Mesothelial cell of epicardium (in vitro differentiated cells): ENCODE measurements at regions not wholly inside any gene's neighbourhood (a gene's known extent, or its start where the extent isn't known, plus 50 kb on each side); places are given as distances from the start of the nearest gene placed in this dataset.
"Not testable (repeated sequence)": the region's sequence is repeated elsewhere in the genome, so short reads cannot be mapped to it uniquely, and the experiment has no call there.

ENCODE experiments used
- DNase-seq, 2 experiments: peaks; one replicate each; pipeline ENCODE4 v3.0.0; 2021; ENCODE audit warnings: low spot score in 2 of 2; ENCODE audit not compliant: unreplicated experiment in 2 of 2
- H3K27ac Mint-ChIP-seq: 2 replicates; pipeline ENCODE4 v1.8.0; 2021; ENCODE audit warnings: mixed read lengths
- H3K27me3 Mint-ChIP-seq: 2 replicates; pipeline ENCODE4 v1.8.0; 2021; ENCODE audit warnings: low read depth, mixed read lengths
- H3K36me3 Mint-ChIP-seq: 2 replicates; pipeline ENCODE4 v1.8.0; 2021; ENCODE audit warnings: mixed read lengths
- H3K4me1 Mint-ChIP-seq: 2 replicates; pipeline ENCODE4 v1.8.0; 2021; ENCODE audit warnings: mixed read lengths
- H3K4me3 Mint-ChIP-seq: 2 replicates; pipeline ENCODE4 v1.8.0; 2021; ENCODE audit warnings: mild to moderate bottlenecking, moderate library complexity, mixed read lengths
- H3K9me3 Mint-ChIP-seq: 2 replicates; pipeline ENCODE4 v1.8.0; 2021; ENCODE audit warnings: mixed read lengths
- CTCF ChIP-seq: fragments of 200-600 bp; sonication (generic); IDR thresholded peaks from one replicate; pipeline ENCODE4 v1.5.0; 2021; ENCODE audit warnings: antibody characterized with exemption; ENCODE audit not compliant: unreplicated experiment

GRCh38 chr7:114150689-114151088 is 231.9 kb upstream of the PPP1R3A start:
- Mint-ChIP-seq H3K4me1 (peaks cover 17% of the 10 kb centered on the region), H3K27me3 (no peaks in the 10 kb centered on the region), H3K4me3 (no peak overlapping the region), H3K36me3 (no peaks in the 10 kb centered on the region), H3K27ac (no peak overlapping the region), H3K9me3 (no peaks in the 10 kb centered on the region)
- DNase-seq: no peak
- no peak for TF ChIP-seq CTCF

DNA sequence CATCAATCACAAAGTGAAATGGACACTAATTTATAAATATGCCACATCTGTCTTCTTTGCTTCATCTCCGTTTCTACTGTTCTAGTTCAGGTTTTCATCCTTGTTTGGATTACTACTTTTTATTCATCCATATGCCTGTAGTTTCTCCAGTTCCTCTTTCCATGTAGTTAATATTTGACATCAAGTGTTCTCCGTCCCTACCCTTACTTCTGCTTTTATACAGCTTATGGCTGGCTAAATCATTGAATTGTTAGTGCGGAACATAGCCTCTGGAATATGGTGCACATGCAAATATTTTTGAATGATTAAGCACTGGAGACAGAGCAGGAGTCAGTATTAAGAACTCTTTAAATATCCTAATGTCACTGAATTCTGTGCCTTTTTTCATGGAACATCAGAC is 230.0 kb upstream of the PPP1R3A start:
- Mint-ChIP-seq H3K27ac (no peak overlapping the region), H3K27me3 (no peaks in the 10 kb centered on the region), H3K4me1 (peaks cover 7% of the 10 kb centered on the region), H3K9me3 (no peaks in the 10 kb centered on the region), H3K4me3 (no peak overlapping the region), H3K36me3 (no peaks in the 10 kb centered on the region)
- no peak for TF ChIP-seq CTCF
- DNase-seq: no peak

DNA sequence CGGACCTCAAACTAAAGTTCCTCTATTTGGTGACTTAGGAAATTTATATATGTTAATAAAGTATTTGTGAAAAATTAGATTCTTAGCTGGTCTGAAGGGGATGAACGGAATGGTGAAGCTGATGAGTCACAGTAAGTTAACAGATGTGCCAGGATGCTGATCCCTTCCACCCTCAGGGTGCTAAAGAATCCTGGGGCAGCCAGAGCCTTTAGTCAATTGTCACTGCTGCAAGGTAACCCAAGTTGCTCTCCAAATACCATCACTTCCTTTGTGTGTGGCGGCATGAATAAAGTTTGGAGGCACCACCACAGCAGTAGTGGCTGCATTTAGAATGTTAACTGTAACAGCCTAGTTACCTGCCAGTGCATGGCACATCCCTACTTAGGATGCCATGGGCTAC is 222.6 kb upstream of the PPP1R3A start:
- Mint-ChIP-seq H3K27me3 (no peaks in the 10 kb centered on the region), H3K4me1 (peaks cover 6% of the 10 kb centered on the region), H3K27ac (no peak overlapping the region), H3K9me3 (no peaks in the 10 kb centered on the region), H3K36me3 (no peaks in the 10 kb centered on the region), H3K4me3 (no peak overlapping the region)
- no peak for DNase-seq
- no peak for TF ChIP-seq CTCF

DNA sequence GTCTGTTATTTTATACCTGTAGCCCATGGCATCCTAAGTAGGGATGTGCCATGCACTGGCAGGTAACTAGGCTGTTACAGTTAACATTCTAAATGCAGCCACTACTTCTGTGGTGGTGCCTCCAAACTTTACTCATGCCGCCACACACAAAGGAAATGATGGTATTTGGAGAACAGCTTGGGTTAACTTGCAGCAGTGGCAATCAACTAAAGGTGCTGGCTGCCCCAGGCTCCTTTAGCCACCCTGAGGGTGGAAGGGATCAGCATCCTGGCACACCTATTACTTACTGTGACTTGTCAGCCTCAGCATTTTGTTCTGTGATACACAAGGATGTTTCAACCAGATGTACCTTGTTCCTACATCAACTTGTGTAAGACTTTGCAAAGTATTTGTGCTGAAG is 221.8 kb upstream of the PPP1R3A start:
- Mint-ChIP-seq H3K27me3 (no peaks in the 10 kb centered on the region), H3K4me1 (peaks cover 6% of the 10 kb centered on the region), H3K4me3 (no peak overlapping the region), H3K36me3 (no peaks in the 10 kb centered on the region), H3K9me3 (no peaks in the 10 kb centered on the region), H3K27ac (no peak overlapping the region)
- DNase-seq: no peak
- no peak for TF ChIP-seq CTCF

DNA sequence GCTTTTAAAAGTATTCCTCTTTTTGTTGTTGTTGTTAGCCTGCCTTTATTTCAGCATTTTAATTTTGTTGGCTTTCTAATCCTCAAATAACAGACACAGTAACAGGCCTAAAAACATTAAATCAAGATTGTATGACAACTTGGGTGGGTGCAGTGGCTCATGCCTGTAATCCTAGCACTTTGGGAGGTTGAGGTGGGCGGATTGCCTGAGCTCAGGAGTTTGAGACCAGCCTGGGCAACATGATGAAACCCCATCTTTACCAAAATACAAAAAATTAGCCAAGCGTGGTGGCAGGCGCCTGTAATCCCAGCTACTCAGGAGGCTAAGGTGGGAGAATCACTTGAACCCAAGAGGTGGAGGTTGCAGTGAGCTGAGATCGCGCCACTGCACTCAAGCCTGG is 220.9 kb upstream of the PPP1R3A start:
- H3K27ac Mint-ChIP-seq, H3K27me3 Mint-ChIP-seq, DNase-seq, H3K4me1 Mint-ChIP-seq, H3K36me3 Mint-ChIP-seq, H3K4me3 Mint-ChIP-seq, H3K9me3 Mint-ChIP-seq: not testable (repeated sequence)

GRCh38 chr7:114138587-114138986 is 219.8 kb upstream of the PPP1R3A start:
- no peak for TF ChIP-seq CTCF

More at GRCh38 chr7:114138587-114138986, 219.8 kb upstream of the PPP1R3A start:
- no peak overlapping the region for H3K4me3 Mint-ChIP-seq
- no peaks in the 10 kb centered on the region for H3K27me3 Mint-ChIP-seq
- no peak for DNase-seq
- H3K36me3 Mint-ChIP-seq: peaks cover 3% of the 10 kb centered on the region
- peaks cover 8% of the 10 kb centered on the region for H3K9me3 Mint-ChIP-seq
- H3K4me1 Mint-ChIP-seq: peaks cover 6% of the 10 kb centered on the region
- no peak overlapping the region for H3K27ac Mint-ChIP-seq
